Upper lobe of left lung (tissue), 6 donors: ENCODE measurements at regions not wholly inside any gene's neighbourhood (a gene's known extent, or its start where the extent isn't known, plus 50 kb on each side); places are given as distances from the start of the nearest gene placed in this dataset.
"Not testable (repeated sequence)": the region's sequence is repeated elsewhere in the genome, so short reads cannot be mapped to it uniquely, and the experiment has no call there.

Experiments
- ATAC-seq, 2 donors: fragments of 200-7000 bp; cut with Tn5 transposase; one replicate each; pipeline ENCODE4 v1.9.1; 2022; ENCODE audit warnings: mild to moderate bottlenecking in 2 of 2, moderate library complexity in 2 of 2; ENCODE audit not compliant: low FRiP score in 2 of 2
- DNase-seq, 2 donors: peaks; one replicate each; pipeline ENCODE4 v3.0.0-alpha.2; 2019 to 2020
- H3K27ac ChIP-seq, 4 donors: fragments of 200-600 bp; sonication (generic); one replicate each; pipeline ENCODE4 v1.5.1; 2016 to 2019
- H3K27me3 ChIP-seq, 4 donors: fragments of 200-600 bp; sonication (generic); one replicate each; pipeline ENCODE4 v1.5.1; 2017 to 2019
- H3K36me3 ChIP-seq, 4 donors: fragments of 200-600 bp; sonication (generic); one replicate each; pipeline ENCODE4 v1.5.1; 2016 to 2019
- H3K4me1 ChIP-seq, 4 donors: fragments of 200-600 bp; sonication (generic); one replicate each; pipeline ENCODE4 v1.5.1; 2018 to 2019
- H3K4me3 ChIP-seq, 4 donors: fragments of 200-600 bp; sonication (generic); one replicate each; pipeline ENCODE4 v1.5.1; 2017 to 2019; ENCODE audit warnings: mild to moderate bottlenecking in 2 of 4, moderate library complexity in 1 of 4
- H3K9me3 ChIP-seq, 4 donors: fragments of 200-600 bp; sonication (generic); one replicate each; pipeline ENCODE4 v1.5.1; 2018 to 2019
- CTCF ChIP-seq, 6 experiments: fragments of 450-650 bp in 4 of 6; fragments of 200-600 bp in 2 of 6; sonication (generic) in 2 of 6; IDR thresholded peaks; one replicate each; pipeline ENCODE4 v1.5.1; 2016 to 2019; ENCODE audit warnings: antibody characterized with exemption in 6 of 6
- EP300 ChIP-seq, 4 donors: sonication (generic); formaldehyde crosslinking; IDR thresholded peaks; one replicate each; pipeline ENCODE4 v1.5.1; 2017; ENCODE audit warnings: antibody characterized with exemption in 4 of 4, control low read depth in 2 of 4
- POLR2A ChIP-seq, 4 donors: fragments of 450-650 bp; IDR thresholded peaks; one replicate each; pipeline ENCODE4 v1.5.1; 2016 to 2017; ENCODE audit warnings: antibody characterized with exemption in 4 of 4, mild to moderate bottlenecking in 2 of 4
- POLR2AphosphoS5 ChIP-seq, 2 donors: sonication (generic); formaldehyde crosslinking; IDR thresholded peaks; one replicate each; pipeline ENCODE4 v1.5.1; 2017; ENCODE audit warnings: antibody characterized with exemption in 2 of 2
- WGBS, 2 donors: methylation state at CpG; one replicate each; pipeline ENCODE4 v1.1.5; 2017 to 2018; 5-methylcytosine and 5-hydroxymethylcytosine counted together
- donor health status: DM: no; HTN: no; CAD: no; lungs with moderate emphysema.
- donor health status: DM: no; HTN: yes; CAD: no; lungs with severe emphysema.

GRCh38 chr2:150811259-150811855, 323.9 kb upstream of the RND3 start:
- 42 to 49% methylated on average over 5 of the region's 5 CpGs for WGBS, 2 donors
- H3K27ac ChIP-seq = no peak overlapping the region
- H3K9me3 ChIP-seq = no peaks in the 10 kb centered on the region
- ATAC-seq (no peak), DNase-seq (no peak)
- H3K4me1 ChIP-seq = peaks cover 0 to 3% (median 0%) of the 10 kb centered on the region in 4 donors
- no peaks in the 10 kb centered on the region for H3K27me3 ChIP-seq
- no peaks in the 10 kb centered on the region for H3K36me3 ChIP-seq
- TF ChIP-seq POLR2A (IDR thresholded peaks at IDR 0.05) (no peak), POLR2AphosphoS5 (IDR thresholded peaks at IDR 0.05) (no peak), CTCF (IDR thresholded peaks at IDR 0.05) (no peak), EP300 (IDR thresholded peaks at IDR 0.05) (no peak)
- H3K4me3 ChIP-seq = no peak overlapping the region

GRCh38 chr2:150809103-150809502, 321.6 kb upstream of the RND3 start:
- H3K9me3 ChIP-seq = no peaks in the 10 kb centered on the region
- ATAC-seq (no peak), DNase-seq (no peak)
- H3K36me3 ChIP-seq = no peaks in the 10 kb centered on the region
- TF ChIP-seq EP300 (IDR thresholded peaks at IDR 0.05) = peak in 1 of 4 donors; percentile 7
- TF ChIP-seq POLR2AphosphoS5 (IDR thresholded peaks at IDR 0.05) = no peak
- no peak for TF ChIP-seq POLR2A (IDR thresholded peaks at IDR 0.05)
- TF ChIP-seq CTCF (IDR thresholded peaks at IDR 0.05) = no peak
- no peak overlapping the region for H3K4me3 ChIP-seq
- H3K4me1 ChIP-seq = peaks cover 0 to 3% (median 0%) of the 10 kb centered on the region in 4 donors
- 56 to 79% methylated on average over 2 of the region's 2 CpGs for WGBS, 2 donors
- H3K27me3 ChIP-seq = no peaks in the 10 kb centered on the region
- H3K27ac ChIP-seq = no peak overlapping the region

GRCh38 chr2:150806336-150806735, 318.9 kb upstream of the RND3 start:
- TF ChIP-seq CTCF (IDR thresholded peaks at IDR 0.05) (no peak), EP300 (IDR thresholded peaks at IDR 0.05) (no peak)
- H3K4me1 ChIP-seq = peaks cover 0 to 3% (median 0%) of the 10 kb centered on the region in 4 donors
- no peak overlapping the region for H3K27ac ChIP-seq
- no peaks in the 10 kb centered on the region for H3K36me3 ChIP-seq
- no peaks in the 10 kb centered on the region for H3K9me3 ChIP-seq
- no peaks in the 10 kb centered on the region for H3K27me3 ChIP-seq
- H3K4me3 ChIP-seq = no peak overlapping the region
- ATAC-seq = no peak
- no peak for DNase-seq
- 40 to 50% methylated on average over 4 of the region's 4 CpGs for WGBS, 2 donors

GRCh38 chr2:150803689-150804398, 316.4 kb upstream of the RND3 start:
- peak in 1 of 2 donors; percentile 1 for DNase-seq
- peaks cover 0 to 3% (median 0%) of the 10 kb centered on the region in 4 donors for H3K4me1 ChIP-seq
- no peak for ATAC-seq
- no peak overlapping the region for H3K4me3 ChIP-seq
- no peaks in the 10 kb centered on the region for H3K27me3 ChIP-seq
- no peak overlapping the region for H3K27ac ChIP-seq
- TF ChIP-seq POLR2A (IDR thresholded peaks at IDR 0.05) = no peak
- no peak for TF ChIP-seq POLR2AphosphoS5 (IDR thresholded peaks at IDR 0.05)
- no peak for TF ChIP-seq EP300 (IDR thresholded peaks at IDR 0.05)
- no peak for TF ChIP-seq CTCF (IDR thresholded peaks at IDR 0.05)
- H3K36me3 ChIP-seq = no peaks in the 10 kb centered on the region
- WGBS, 2 donors = 70 to 79% methylated on average over 6 of the region's 6 CpGs
- no peaks in the 10 kb centered on the region for H3K9me3 ChIP-seq

- Histone ChIP-seq H3K4me3 (no peak overlapping the region), H3K27me3 (no peaks in the 10 kb centered on the region), H3K27ac (no peak overlapping the region), H3K9me3 (no peaks in the 10 kb centered on the region), H3K36me3 (no peaks in the 10 kb centered on the region), H3K4me1 (peaks cover 0 to 3% (median 0%) of the 10 kb centered on the region in 4 donors)
- DNase-seq = no peak
- ATAC-seq = no peak
- no peak for TF ChIP-seq EP300 (IDR thresholded peaks at IDR 0.05)
- TF ChIP-seq CTCF (IDR thresholded peaks at IDR 0.05) = no peak
- WGBS, 2 donors = 82 to 94% methylated on average over 1 of the region's 1 CpG
Observed at GRCh38 chr2:150802635-150803034, 315.2 kb upstream of the RND3 start.

- H3K9me3 ChIP-seq, H3K27me3 ChIP-seq, H3K36me3 ChIP-seq, H3K4me3 ChIP-seq, ATAC-seq, DNase-seq, H3K4me1 ChIP-seq, H3K27ac ChIP-seq: not testable (repeated sequence)
- 73 to 78% methylated on average over 3 of the region's 3 CpGs for WGBS, 2 donors
Observed at GRCh38 chr2:150796236-150796635, 308.8 kb upstream of the RND3 start.
